GM21529 (cell line): ENCODE measurements at regions not wholly inside any gene's neighbourhood (a gene's known extent, or its start where the extent isn't known, plus 50 kb on each side); places are given as distances from the start of the nearest gene placed in this dataset.

Source experiments
- ATAC-seq: cut with Tn5 transposase; IDR thresholded peaks from one replicate; pipeline ENCODE4 v1.9.1; 2021; ENCODE audit not compliant: unreplicated experiment

DNA sequence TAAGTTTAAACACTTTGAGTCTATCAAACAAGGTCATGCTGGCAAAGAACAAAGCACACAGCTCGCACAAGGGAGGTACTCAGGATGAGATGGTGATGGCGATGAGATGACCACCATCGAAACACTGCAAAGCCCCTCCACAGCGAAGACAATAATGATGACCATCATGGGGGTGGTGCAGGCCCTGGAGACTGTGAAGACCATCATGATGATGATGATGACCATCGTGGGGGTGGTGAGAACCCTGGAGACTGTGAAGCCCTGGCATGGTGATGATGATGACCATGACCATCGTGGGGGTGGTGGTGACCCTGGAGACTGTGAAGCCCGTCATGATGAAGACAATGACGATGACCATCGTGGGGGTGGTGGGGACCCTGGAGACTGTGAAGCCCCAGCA, 81.6 kb upstream of the SALL3 start:
- ATAC-seq: no peak

DNA sequence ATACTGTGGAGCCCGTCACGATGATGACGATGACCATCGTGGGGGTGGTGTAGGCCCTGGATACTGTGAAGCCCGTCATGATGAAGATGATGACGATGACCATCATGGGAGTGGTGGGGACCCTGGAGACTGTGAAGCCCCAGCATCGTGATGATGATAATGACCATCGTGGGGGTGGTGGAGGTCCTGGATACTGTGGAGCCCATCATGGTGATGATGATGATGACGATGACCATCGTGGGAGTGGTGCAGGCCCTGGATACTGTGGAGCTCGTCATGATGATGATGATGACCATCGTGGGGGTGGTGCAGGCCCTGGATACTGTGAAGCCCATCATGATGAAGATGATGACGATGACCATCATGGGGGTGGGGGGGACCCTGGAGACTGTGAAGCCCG, 81.0 kb upstream of the SALL3 start:
- ATAC-seq: no peak

DNA sequence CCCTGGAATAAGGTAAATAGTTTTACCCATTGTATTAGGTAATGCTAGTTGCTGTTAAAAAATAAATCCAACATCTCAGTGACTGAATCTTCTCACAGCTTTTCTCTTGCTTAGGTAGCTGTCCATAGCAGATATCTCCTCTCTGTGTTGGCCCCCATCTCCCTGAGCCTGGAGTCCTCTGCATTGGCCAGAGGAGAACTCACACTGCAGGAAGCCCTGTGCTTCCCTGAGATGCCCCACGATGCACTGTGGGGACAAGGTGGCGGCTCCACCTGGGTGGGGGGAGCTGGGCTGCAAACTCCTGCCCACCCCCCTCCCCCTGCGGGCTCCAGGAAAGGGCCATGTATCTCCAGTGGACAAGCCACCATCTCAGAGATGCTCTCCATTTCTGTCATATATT, 80.4 kb upstream of the SALL3 start:
- ATAC-seq: no peak

DNA sequence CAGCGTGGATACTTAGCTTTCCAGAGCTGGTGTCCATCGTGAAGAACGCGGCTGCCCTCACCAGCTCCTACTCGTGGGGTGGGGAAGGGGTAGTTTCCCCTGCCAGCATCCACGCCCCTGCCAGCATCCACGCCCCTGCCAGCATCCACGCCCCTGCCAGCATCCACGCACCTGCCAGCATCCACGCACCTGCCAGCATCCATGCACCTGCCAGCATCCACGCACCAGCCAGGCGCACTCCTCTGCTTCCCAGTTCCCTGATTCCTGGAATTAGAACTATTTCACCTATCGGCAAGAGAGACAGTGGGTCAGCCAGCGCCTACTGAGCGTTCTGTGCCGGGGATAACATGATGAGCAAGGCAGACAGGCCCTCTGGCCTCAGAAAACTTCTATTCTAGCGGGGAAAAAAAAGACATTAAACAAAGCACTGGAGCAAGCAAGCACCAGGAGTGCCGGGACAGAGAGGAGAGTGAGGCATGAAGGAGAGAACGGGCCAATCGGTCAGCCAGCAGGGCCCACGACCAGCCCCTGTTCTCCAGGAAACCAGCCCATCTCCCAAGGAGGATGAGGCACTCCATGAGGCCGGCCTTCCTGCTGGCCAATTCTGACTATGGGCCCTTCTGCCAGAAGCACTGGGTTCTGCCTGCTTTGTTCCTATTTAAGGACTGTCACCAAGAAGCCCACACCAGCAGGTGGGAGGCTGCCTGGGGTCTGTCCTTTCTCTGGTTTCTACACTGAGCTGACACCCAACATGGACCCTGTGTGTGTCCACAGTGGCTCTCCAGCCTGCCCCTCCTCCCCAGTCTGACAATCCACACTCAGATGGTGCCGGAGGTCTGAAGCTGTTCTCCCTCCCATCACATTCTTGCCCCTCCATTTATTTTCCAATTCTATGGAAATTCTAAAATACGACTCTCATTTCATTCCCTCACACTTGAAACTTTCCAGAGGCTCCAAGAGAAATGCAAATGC, 78.4 kb upstream of the SALL3 start:
- no peak for ATAC-seq

- ATAC-seq: no peak
These were observed 77.5 kb upstream of the SALL3 start for GRCh38 chr18:78901923-78902794.

GRCh38 chr18:78902795-78903435, 76.7 kb upstream of the SALL3 start:
- ATAC-seq: no peak

GRCh38 chr18:78903436-78904178, 76.0 kb upstream of the SALL3 start:
- ATAC-seq: no peak

GRCh38 chr18:78904179-78904531, 75.5 kb upstream of the SALL3 start:
- ATAC-seq: no peak

- no peak for ATAC-seq
These were observed 74.3 kb upstream of the SALL3 start for GRCh38 chr18:78905334-78905733.

- no peak for ATAC-seq
These were observed 73.6 kb upstream of the SALL3 start for GRCh38 chr18:78906066-78906465.

- no peak for ATAC-seq
These were observed 71.0 kb upstream of the SALL3 start for GRCh38 chr18:78908462-78909260.

DNA sequence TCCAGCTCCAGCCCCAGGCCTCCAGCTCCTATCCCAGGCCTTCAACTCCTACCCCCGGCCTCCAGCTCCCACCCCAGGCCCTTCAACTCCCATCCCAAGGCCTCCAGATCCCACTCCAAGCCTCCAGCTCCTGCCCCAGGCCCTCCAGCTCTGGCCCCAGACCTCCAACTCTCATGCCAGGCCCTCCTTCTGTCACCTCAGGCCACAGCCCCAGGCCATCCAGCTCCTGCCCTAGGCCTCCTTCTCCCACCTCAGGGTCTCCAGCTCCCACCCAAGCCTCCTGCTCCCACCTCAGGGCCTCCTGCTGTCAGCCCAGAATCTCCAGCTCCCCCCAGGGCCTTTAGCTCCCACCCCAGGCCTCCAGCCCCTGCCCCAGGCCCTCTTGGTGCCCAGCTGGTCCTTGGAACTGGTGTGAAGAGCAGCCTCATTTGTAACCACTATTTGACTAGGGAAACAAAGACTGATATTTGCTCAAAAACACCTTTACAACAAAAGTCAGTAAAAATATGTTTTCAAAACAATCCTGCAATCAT, 67.8 kb upstream of the SALL3 start:
- ATAC-seq: no peak

GRCh38 chr18:78912336-78912735, 67.3 kb upstream of the SALL3 start:
- ATAC-seq: no peak

GRCh38 chr18:78912844-78913243, 66.8 kb upstream of the SALL3 start:
- no peak for ATAC-seq

GRCh38 chr18:78913395-78913794, 66.2 kb upstream of the SALL3 start:
- no peak for ATAC-seq

DNA sequence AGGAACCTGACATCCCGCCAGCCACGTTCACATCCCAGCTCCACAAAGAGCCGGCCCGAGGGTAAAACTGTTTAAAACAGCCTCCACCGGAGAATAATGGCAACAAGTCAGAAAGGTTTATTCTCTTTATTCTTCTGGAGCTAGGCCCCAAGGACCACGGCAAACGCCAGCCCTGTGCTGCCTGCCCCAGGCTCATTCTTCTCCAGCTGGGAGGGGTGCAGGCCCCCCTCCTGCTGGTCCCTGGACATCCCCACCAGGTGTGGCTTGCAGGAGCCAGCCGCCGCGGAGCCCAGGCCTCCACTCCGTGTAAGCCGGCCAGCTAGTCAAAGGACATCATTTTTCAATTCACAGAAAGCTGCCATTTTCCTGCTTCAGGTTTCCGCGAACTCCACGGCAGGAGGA, 65.8 kb upstream of the SALL3 start:
- no peak for ATAC-seq

DNA sequence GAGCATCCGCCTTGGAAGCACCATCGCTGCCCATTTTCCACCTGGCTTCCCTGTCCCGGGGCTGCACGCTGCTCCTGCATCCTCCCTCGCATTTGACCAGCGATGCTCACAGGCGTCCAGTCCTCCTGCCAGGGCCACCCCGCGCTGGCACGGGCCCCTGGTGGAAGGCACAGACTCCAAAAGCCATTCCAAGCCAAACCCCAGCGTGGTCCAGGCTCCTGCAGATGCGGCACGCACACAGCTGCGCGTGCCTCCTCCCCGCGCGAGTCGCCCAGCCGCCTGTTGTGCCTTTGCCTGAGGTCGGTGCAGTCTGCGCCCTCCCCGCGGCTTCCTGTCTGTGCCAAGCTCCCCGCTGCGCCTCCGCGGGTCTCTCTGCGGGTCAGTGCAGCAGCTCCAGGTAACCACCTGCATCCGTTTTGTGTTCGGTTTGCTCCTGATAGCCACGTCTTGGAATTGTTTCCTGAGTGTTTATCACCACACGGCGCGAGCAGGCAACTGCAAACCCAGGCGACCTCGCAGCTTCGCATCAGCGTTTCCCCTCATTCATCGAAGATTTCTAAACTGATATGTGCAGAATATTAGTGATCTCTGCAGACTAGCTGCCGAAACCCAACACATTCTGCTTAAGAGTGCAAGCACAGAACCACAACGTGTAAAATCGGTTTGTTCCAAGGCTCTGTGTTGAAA, 65.2 kb upstream of the SALL3 start:
- ATAC-seq: no peak

- ATAC-seq: no peak
These were observed 64.1 kb upstream of the SALL3 start for GRCh38 chr18:78915446-78916008.

DNA sequence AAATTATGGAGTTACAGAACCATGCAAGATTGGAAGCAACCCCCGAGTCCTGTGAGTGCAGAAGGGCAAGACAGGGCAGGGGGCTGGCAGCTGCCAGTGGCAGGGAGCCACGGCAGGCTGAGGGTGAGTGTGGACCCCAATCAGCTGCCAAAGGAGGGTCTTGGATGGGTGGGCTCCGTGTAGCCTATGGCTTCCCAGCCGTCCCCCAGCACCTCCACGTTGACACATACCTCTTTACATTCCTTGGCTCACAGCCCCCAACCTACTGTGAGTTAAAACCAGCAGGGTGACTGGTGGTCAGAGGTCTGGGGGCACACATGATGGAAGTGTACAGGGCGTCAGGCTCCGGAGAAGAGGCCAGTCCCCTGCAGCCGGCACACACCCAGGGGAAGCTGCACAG, 60.9 kb upstream of the SALL3 start:
- no peak for ATAC-seq
